Ishikawa (cell line): ENCODE measurements at regions not wholly inside any gene's neighbourhood (a gene's known extent, or its start where the extent isn't known, plus 50 kb on each side); places are given as distances from the start of the nearest gene placed in this dataset.
A peak's percentile ranks its signal among the peaks of the same experiment; 100 is the strongest.
"Not testable (repeated sequence)": the region's sequence is repeated elsewhere in the genome, so short reads cannot be mapped to it uniquely, and the experiment has no call there.

Experiments used
- EGR1 ChIP-seq: IDR thresholded peaks from 2 replicates; pipeline ENCODE4 v1.6.1; 2012
- EP300 ChIP-seq: IDR thresholded peaks from 2 replicates; pipeline ENCODE4 v1.6.1; 2012; ENCODE audit warnings: borderline replicate concordance
- FOXM1 ChIP-seq: IDR thresholded peaks from 2 replicates; pipeline ENCODE4 v1.6.1; 2012; ENCODE audit warnings: low read depth, borderline replicate concordance
- MAX ChIP-seq: IDR thresholded peaks from 2 replicates; pipeline ENCODE4 v1.6.1; 2012
- NFIC ChIP-seq: IDR thresholded peaks from 2 replicates; pipeline ENCODE4 v1.6.1; 2012
- RAD21 ChIP-seq: IDR thresholded peaks from 2 replicates; pipeline ENCODE4 v1.6.1; 2012; ENCODE audit warnings: low read depth
- TAF1 ChIP-seq: IDR thresholded peaks from 2 replicates; pipeline ENCODE4 v1.6.1; 2012; ENCODE audit warnings: low read depth, mild to moderate bottlenecking
- TCF12 ChIP-seq: IDR thresholded peaks from 2 replicates; pipeline ENCODE4 v1.6.1; 2012; ENCODE audit warnings: low read depth
- TEAD4 ChIP-seq: IDR thresholded peaks from 2 replicates; pipeline ENCODE4 v1.6.1; 2012
- YY1 ChIP-seq: IDR thresholded peaks from 2 replicates; pipeline ENCODE4 v1.6.1; 2012; ENCODE audit warnings: low read depth
- ZBTB7A ChIP-seq: IDR thresholded peaks from 2 replicates; pipeline ENCODE4 v1.6.1; 2012; ENCODE audit warnings: low read depth
- TF ChIP-seq, protein P1 (sequence below): IDR thresholded peaks from 2 replicates; pipeline ENCODE4 v1.6.1; 2012; ENCODE audit warnings: low read depth, mild to moderate bottlenecking
- TF ChIP-seq, protein P2 (sequence below): IDR thresholded peaks from 2 replicates; pipeline ENCODE4 v1.6.1; 2012

DNA sequence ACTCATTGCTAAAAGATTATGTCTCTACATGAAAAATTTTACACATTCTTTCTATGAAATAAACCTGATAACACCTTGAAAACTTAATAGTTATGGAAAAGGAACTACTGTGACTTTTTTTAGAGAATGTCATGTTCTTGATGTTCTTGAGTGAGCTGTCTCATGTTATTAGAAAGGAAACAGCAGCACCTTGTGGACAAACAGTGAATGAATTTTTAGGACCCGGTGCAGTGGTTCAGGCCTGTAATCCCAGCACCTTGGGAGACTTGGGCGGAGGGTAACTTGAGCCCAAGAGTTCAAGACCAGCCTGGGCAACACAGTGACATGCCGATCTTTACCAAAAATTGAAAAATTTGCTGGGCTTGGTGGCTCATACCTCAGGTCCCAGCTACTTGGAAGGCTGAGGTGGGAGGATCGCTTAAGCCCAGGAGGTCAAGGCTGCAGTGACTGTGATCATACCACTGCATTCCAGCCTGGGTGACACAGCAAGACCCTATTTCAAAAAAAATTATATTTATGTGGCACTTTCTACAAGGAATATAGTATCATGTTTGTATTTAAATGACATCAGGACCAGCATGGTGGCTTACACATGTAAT, 2207.4 kb upstream of the DEFB115 start:
- TF ChIP-seq EGR1, EP300, YY1, NFIC, MAX, TCF12, TEAD4, FOXM1, ZBTB7A, TAF1: not testable (repeated sequence)
- TF ChIP-seq RAD21, result peak; percentile 57
- TF ChIP-seq, protein P1, sequence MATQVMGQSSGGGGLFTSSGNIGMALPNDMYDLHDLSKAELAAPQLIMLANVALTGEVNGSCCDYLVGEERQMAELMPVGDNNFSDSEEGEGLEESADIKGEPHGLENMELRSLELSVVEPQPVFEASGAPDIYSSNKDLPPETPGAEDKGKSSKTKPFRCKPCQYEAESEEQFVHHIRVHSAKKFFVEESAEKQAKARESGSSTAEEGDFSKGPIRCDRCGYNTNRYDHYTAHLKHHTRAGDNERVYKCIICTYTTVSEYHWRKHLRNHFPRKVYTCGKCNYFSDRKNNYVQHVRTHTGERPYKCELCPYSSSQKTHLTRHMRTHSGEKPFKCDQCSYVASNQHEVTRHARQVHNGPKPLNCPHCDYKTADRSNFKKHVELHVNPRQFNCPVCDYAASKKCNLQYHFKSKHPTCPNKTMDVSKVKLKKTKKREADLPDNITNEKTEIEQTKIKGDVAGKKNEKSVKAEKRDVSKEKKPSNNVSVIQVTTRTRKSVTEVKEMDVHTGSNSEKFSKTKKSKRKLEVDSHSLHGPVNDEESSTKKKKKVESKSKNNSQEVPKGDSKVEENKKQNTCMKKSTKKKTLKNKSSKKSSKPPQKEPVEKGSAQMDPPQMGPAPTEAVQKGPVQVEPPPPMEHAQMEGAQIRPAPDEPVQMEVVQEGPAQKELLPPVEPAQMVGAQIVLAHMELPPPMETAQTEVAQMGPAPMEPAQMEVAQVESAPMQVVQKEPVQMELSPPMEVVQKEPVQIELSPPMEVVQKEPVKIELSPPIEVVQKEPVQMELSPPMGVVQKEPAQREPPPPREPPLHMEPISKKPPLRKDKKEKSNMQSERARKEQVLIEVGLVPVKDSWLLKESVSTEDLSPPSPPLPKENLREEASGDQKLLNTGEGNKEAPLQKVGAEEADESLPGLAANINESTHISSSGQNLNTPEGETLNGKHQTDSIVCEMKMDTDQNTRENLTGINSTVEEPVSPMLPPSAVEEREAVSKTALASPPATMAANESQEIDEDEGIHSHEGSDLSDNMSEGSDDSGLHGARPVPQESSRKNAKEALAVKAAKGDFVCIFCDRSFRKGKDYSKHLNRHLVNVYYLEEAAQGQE, result not testable (repeated sequence)
- TF ChIP-seq, protein P2, sequence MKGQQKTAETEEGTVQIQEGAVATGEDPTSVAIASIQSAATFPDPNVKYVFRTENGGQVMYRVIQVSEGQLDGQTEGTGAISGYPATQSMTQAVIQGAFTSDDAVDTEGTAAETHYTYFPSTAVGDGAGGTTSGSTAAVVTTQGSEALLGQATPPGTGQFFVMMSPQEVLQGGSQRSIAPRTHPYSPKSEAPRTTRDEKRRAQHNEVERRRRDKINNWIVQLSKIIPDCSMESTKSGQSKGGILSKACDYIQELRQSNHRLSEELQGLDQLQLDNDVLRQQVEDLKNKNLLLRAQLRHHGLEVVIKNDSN, result not testable (repeated sequence)
